GM13977 (cell line): ENCODE measurements at regions not wholly inside any gene's neighbourhood (a gene's known extent, or its start where the extent isn't known, plus 50 kb on each side); places are given as distances from the start of the nearest gene placed in this dataset.

Source experiments
- DNase-seq: peaks from one replicate; pipeline ENCODE4 v3.0.0; 2012; ENCODE audit warnings: low spot score
- CTCF ChIP-seq: IDR thresholded peaks from 2 replicates; pipeline ENCODE4 v1.5.1; 2012; ENCODE audit warnings: mild to moderate bottlenecking, control low read depth; ENCODE audit not compliant: insufficient read depth; ENCODE audit errors: extremely low read depth, missing control alignments
- in situ Hi-C: fragments of 300-500 bp; cut with MboI; formaldehyde crosslinking; loops from one replicate; pipeline ENCODE4 v1.12.0; 2022; ENCODE audit warnings: low sequenced_read_pairs, low pct_unique_long_range_greater_than_20kb, mixed read lengths, inconsistent platforms; ENCODE audit not compliant: unreplicated experiment

- TF ChIP-seq CTCF = no peak
- no peak for DNase-seq
- in situ Hi-C loops = no loop called here
Measured at GRCh38 chr4:18815081-18815778, 793.7 kb upstream of the LCORL start.

GRCh38 chr4:18813771-18814170 is 792.2 kb upstream of the LCORL start:
- in situ Hi-C loops = no loop called here
- no peak for DNase-seq
- no peak for TF ChIP-seq CTCF

GRCh38 chr4:18813055-18813454 is 791.5 kb upstream of the LCORL start:
- in situ Hi-C loops = no loop called here
- TF ChIP-seq CTCF = no peak
- no peak for DNase-seq

- in situ Hi-C loops = no loop called here
- no peak for DNase-seq
- TF ChIP-seq CTCF = no peak
Measured at GRCh38 chr4:18803781-18804180, 782.2 kb upstream of the LCORL start.

GRCh38 chr4:18798123-18798522 is 776.6 kb upstream of the LCORL start:
- in situ Hi-C loops = no loop called here
- TF ChIP-seq CTCF = no peak
- no peak for DNase-seq

- in situ Hi-C loops = no loop called here
- no peak for TF ChIP-seq CTCF
- DNase-seq = no peak
Measured at GRCh38 chr4:18795794-18796193, 774.2 kb upstream of the LCORL start.
